ENCODE measurements at regions not wholly inside any gene's neighbourhood (a gene's known extent, or its start where the extent isn't known, plus 50 kb on each side); places are given as distances from the start of the nearest gene placed in this dataset.

DNA sequence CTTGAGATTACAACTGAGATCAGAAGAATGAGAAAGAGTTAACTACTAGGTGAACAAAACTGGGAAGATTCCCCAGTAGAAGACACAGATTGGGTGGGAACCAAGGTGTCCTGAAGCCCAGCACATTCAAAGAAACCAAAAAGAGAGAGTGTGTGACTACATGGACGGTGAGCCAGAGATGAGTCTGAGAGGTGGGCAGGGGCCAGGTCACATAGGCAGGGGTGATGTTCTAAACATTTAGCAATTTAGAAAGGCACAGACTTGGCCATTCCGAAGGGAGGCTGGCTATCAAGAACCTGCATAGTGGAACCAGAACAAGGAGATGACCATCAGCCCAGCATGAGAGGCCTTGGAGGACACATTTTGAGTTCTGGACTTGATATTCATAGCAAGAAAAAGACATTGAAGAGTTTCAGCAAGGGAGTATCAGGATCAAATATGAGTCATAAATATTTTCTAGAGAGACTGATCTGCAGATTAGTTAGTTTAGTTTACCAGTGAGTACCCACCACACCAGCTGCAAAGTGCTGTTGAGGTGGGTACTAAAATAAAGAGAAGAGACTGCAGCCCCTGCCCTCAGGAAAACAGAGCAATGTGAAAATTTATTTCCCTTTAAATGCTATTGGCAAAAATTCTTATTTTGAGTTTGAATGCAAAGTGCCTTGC, 340.5 kb upstream of the PRDM1 start:
- TF ChIP-seq EP300 (IDR thresholded peaks at IDR 0.05; ENCODE audit: borderline replicate concordance in 1 of 2, low read depth in 1 of 2, low read length in 1 of 2) (no peak), RAD21 (IDR thresholded peaks at IDR 0.05; ENCODE audit: low read length) (no peak), POLR2AphosphoS5 (IDR thresholded peaks at IDR 0.05; ENCODE audit: low read depth, low read length) (no peak), RFX5 (IDR thresholded peaks at IDR 0.05; ENCODE audit: low read length) (no peak), TEAD4 (IDR thresholded peaks at IDR 0.05; ENCODE audit: borderline replicate concordance, insufficient read depth) (no peak), JUND (IDR thresholded peaks at IDR 0.05) (no peak), EZH2phosphoT487 (IDR thresholded peaks at IDR 0.05; ENCODE audit: borderline replicate concordance, low read depth) (no peak), NRF1 (IDR thresholded peaks at IDR 0.05; ENCODE audit: low read depth, low read length) (no peak), CHD2 (IDR thresholded peaks at IDR 0.05; ENCODE audit: low read length, partially characterized antibody) (no peak)
- TF ChIP-seq, protein P1, sequence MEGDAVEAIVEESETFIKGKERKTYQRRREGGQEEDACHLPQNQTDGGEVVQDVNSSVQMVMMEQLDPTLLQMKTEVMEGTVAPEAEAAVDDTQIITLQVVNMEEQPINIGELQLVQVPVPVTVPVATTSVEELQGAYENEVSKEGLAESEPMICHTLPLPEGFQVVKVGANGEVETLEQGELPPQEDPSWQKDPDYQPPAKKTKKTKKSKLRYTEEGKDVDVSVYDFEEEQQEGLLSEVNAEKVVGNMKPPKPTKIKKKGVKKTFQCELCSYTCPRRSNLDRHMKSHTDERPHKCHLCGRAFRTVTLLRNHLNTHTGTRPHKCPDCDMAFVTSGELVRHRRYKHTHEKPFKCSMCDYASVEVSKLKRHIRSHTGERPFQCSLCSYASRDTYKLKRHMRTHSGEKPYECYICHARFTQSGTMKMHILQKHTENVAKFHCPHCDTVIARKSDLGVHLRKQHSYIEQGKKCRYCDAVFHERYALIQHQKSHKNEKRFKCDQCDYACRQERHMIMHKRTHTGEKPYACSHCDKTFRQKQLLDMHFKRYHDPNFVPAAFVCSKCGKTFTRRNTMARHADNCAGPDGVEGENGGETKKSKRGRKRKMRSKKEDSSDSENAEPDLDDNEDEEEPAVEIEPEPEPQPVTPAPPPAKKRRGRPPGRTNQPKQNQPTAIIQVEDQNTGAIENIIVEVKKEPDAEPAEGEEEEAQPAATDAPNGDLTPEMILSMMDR (IDR thresholded peaks at IDR 0.05): no peak
- TF ChIP-seq, protein P2, sequence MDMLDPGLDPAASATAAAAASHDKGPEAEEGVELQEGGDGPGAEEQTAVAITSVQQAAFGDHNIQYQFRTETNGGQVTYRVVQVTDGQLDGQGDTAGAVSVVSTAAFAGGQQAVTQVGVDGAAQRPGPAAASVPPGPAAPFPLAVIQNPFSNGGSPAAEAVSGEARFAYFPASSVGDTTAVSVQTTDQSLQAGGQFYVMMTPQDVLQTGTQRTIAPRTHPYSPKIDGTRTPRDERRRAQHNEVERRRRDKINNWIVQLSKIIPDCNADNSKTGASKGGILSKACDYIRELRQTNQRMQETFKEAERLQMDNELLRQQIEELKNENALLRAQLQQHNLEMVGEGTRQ (IDR thresholded peaks at IDR 0.05; ENCODE audit: borderline replicate concordance, low read depth, low read length): no peak
- TF ChIP-seq, protein P3, sequence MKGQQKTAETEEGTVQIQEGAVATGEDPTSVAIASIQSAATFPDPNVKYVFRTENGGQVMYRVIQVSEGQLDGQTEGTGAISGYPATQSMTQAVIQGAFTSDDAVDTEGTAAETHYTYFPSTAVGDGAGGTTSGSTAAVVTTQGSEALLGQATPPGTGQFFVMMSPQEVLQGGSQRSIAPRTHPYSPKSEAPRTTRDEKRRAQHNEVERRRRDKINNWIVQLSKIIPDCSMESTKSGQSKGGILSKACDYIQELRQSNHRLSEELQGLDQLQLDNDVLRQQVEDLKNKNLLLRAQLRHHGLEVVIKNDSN (IDR thresholded peaks at IDR 0.05; ENCODE audit: borderline replicate concordance, low read depth): no peak
- TF ChIP-seq, protein P4, sequence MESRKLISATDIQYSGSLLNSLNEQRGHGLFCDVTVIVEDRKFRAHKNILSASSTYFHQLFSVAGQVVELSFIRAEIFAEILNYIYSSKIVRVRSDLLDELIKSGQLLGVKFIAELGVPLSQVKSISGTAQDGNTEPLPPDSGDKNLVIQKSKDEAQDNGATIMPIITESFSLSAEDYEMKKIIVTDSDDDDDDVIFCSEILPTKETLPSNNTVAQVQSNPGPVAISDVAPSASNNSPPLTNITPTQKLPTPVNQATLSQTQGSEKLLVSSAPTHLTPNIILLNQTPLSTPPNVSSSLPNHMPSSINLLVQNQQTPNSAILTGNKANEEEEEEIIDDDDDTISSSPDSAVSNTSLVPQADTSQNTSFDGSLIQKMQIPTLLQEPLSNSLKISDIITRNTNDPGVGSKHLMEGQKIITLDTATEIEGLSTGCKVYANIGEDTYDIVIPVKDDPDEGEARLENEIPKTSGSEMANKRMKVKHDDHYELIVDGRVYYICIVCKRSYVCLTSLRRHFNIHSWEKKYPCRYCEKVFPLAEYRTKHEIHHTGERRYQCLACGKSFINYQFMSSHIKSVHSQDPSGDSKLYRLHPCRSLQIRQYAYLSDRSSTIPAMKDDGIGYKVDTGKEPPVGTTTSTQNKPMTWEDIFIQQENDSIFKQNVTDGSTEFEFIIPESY (IDR thresholded peaks at IDR 0.05; ENCODE audit: borderline replicate concordance, low read depth): no peak
